GM19240 (cell line): ENCODE measurements at regions not wholly inside any gene's neighbourhood (a gene's known extent, or its start where the extent isn't known, plus 50 kb on each side); places are given as distances from the start of the nearest gene placed in this dataset.
"Not testable (repeated sequence)": the region's sequence is repeated elsewhere in the genome, so short reads cannot be mapped to it uniquely, and the experiment has no call there.

Experiments
- DNase-seq: peaks from one replicate; pipeline ENCODE4 v3.0.0; 2011; ENCODE audit warnings: low spot score; ENCODE audit not compliant: insufficient read length

DNA sequence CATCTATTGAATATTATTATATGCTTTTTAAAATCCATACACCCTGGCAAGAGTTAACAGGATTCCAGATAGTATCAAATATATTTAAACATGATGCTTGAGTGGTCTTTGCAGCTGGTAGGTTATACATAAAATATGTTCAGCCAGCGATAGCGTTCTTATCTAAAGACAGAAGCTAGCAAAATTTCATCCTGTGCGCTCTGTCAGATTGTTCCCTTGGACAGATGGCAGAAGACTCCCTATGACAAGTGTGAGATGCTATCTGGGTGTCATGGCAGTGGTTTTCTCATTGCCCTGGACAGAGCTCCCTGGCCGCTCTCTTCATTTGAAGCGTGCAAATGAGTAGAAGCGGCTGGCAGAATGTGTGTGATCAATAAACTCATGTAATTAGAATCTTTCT is 175.2 kb upstream of the SOX14 start:
- no peak for DNase-seq

DNA sequence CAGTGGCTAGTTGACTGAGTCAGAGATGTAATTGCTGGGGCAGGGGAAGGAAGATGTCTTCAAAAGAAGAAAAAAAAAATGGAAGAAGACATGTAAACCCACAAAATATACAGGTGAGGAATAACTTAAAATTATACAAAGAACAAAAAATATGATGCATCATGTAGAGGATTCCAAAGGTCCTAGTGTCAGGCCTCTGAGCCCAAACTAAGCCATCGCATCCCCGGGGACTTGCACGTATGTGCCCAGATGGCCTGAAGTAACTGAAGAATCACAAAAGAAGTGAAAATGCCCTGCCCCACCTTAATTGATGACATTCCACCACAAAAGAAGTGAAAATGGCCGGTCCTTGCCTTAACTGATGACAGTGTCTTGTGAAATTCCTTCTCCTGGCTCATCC is 168.7 kb upstream of the SOX14 start:
- DNase-seq, result not testable (repeated sequence)

DNA sequence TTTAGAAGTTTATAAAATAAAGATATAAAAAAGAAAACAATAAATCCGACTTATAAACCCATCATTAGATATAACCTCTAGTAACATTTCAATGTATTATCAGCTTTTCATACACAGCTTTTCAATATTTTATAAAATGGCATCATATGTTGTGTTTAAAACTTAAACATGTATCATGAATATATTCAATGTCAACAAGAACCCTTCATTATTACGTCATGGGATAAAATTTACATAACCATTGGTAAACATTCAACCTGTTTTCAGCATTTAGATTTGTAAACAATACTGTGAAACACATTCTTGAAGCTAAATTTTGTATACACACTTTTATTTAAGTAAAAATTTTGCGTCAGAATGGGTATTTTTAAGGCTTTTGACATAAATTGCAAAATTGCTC is 153.4 kb upstream of the SOX14 start:
- no peak for DNase-seq

DNA sequence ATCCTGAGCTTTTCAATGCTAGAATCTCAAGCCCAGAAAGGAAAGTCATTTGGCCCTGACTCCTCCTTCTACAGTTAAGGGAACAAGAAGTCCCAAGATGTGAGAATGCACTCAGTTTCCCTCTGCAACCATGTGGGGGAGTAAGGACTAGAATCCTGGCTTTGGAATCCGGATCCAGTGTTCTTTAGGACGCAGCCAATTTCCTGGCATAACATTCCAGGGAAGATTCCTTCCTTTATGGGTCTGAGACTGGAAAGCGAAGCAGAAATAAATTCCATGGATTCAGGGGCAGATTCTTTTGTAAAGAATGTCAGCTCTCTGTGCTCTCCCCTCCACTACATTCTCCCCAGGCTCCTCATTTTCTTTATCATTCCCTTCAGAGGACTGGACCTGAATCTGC is 151.8 kb upstream of the SOX14 start:
- DNase-seq, result no peak

DNA sequence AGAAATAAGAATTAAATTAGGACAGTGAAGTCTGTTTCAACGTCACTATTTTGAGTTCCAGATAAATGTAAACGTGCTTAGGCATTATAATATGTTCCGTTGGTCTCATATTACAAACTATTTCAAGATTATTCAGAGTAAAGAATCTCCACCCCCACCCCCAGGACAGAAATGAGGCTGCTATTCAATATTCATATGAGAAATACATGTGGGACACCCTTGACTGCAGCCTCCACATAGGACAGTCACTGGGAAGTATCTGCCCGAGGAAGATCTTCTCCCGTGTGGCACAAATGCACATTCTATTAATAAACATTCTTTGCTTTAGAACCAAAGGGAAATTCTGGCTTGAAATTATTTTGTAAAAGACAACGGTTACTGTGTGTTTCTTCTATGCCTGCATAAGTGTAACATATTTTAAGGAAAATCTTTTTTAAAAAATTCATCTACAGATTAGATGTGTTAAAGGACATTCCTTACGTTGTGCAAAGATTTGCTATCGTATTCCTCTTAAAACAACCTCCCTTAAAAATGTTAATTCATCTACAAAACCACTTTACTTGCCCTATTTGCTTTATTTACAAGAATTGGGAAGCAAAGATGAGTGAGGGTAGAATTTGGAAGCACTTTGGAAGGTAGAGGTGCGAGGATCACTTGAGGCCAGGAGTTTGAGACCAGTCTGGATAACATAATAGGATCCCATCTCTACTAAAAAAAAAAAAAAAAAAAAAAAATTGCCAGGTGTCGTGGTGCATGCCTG is 148.3 kb upstream of the SOX14 start:
- DNase-seq, result no peak

DNA sequence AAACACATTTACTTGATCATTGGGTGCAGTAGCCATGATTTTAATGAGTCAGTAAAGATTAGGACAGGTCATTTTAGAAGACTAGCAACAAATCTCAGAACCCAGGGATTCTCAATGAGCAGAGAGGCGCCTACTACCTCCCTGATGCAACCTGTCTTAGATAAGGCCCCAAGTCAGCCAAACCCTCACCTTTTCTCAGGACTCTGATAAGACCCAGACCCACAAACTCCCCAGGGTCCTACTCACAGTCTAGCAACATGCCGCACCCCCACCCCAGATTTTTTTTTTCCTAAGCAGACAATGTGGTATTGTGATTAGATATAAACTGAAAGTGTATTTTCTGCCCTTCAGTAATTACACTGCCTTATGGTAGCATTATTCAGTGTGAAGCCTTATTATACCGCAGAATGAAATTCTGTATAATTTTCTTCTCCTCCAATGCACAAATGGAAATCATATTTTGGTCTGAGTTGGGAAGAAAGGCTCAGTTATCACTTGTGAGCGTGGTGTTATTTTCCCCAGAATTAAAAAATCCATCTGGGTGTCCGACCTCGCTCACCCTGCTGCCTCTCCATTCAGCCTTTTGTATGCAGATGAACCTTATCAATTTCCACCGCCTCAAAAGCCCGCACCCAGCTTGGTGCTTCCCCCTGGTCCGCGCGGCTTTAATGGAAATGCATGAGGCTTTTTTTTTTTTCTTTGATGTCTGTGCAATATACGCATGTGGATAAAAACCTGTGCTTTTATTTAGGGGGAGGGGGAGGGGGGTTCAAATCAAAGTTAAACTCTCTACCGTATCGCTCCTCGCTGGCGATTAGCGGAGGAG is 122.0 kb upstream of the SOX14 start:
- DNase-seq, result no peak

DNA sequence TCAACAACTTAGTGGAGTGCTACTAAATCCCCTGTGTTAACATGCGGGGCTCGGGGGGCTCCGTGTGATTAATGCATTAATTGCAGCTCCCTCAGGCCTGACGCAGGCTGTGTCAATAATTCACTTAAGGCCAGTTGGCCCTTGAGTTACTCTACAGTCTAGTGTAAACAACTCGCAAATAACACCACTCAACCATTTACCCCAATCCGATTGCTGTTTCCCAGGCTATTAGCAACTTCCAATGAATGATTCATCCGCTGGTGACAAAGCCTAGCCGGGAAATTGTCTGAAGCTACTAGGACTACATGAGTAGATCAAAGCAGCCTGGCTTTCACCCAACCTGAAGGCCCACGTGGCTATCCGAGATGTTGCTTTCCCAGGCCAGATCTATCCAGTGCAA is 121.3 kb upstream of the SOX14 start:
- no peak for DNase-seq

DNA sequence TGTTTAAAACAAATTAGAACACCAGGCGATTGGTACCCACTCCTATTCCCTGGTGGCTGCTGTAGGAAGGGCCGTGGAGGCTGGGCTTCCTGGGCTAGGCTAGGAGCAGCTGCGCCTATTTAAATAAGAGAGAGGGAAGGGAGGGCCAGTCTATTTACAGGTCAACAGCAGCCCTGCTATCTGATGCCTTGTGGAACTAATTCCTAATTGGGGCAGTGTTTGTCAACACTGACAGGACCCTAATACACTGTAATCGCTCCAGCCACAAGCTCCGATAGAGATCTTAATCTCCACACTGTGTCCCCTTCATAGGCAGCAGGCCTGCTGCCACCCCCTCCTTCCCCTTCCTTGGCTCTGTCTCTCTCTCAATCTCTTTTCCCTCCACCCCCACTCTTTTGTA is 116.9 kb upstream of the SOX14 start:
- DNase-seq, result no peak

DNA sequence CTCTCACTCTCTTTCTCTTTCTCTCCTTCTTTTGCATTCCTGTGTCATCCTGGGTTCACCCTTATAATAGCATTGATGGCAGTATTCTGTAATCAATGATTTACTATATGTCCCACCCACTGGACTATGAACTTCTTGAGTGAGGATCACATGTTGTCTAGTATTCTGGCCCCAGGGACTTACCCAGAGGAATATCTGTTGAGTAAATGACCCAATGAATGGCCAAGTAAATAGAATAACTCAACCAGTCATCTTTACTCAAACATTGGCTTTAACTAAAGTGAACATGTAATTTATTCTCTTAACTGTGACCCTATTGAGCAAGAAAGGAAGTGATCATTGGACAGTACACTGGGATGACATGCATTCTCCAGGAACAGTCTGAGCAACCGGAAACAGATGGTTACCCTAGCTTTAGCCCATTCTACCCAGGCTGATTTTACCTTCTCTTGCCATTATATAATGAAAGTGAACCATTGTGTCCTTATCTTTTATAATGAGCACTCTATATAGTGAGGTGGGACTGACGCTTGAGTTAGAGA is 94.5 kb upstream of the SOX14 start:
- DNase-seq, result no peak

DNA sequence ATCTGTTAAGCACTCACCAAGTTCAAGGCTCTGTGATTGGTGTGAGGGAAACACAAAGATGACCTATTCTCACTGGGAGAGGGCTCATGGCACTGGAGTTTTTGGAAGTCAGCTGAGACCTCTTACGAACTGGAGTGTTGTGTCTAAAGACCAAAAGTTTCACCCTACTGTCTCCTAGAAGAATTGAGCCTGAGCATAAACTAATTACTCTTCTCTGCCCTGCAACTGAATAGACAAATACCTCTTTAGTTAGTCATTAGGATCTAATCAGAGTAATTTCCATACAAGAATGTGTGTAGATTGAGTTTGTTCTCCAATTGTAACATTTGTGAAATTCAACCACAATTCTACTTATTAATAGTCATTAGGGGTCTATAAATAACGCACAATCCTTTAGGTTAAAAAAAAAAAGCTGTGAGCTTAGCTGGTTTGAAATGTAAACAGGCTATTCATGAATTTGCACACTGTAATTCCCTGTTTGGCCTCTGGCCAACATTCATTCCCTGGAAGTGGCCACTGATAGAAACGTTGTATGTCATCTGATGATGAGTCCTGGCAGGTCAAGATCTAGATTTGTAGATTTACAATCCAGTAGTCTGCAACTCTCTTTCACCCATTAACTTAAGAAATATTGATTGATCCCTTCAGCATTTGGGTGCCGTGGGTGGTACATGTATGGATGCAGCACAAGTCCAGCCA is 76.8 kb upstream of the SOX14 start:
- DNase-seq, result no peak

DNA sequence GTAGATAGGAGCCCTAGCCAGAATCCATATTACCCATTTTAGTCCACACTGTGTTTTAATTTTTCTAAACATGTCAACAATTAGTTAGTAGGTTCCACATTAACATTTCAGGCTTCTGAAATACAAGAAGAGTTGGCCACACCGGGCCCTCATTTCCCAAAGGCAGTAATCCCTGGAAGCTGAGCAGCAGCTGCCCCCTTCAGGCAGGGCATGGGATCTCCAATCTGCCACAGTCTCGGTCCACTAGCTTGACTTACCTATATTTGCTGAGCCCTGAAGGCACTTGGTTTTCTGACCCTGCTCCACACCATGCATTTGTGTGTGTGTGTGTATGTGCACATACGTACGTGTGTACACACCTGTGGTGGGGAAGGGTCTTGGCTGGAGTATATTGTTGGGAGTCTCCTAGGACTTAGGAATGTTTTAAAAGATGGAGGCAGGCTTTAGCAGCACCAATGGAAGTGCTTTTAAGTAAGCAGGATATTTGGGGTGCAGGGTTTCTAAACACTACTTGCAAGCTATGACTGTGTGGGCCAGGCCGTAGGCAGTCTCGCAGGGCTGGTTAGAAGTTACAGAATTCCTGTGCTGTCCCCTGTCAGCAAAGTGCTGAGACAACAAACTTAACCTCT is 71.2 kb upstream of the SOX14 start:
- DNase-seq, result no peak

DNA sequence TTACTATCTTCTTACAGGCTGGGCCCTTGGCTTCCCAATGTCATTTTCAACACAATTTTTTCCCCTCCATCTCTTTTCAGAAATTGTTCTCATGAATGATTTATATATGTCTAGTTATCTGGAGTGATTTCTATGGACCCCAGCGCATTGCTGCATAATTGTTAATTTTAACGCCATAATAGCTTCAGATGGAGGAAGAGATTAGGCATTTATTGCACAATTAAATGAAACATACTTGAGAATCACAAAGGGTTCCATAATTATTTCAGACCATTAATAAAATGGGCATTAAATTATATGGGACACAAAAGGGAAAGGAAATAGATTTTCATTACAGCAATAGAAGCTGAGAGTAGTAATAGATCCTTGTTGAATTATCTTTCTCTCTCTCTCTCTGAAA is 70.3 kb upstream of the SOX14 start:
- no peak for DNase-seq

DNA sequence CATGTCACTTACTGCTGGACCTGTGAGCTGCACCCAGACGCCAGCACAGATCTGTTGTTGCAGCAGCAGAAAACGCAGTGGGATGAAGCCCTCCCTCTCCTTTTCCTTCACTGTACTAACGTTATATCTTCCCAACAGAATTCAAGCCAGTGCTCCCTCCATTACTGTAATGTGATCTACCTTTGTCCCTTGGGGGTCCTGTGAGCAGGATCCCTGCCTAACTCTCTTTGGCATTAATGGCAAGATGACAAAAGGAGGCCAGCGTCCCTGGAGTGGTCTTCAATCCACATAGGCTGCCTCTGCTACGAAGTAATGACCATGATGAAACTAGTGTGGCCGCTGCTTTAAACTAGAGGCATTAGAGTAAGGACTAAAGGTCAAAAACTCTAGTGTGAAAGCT is 69.3 kb upstream of the SOX14 start:
- DNase-seq, result no peak

DNA sequence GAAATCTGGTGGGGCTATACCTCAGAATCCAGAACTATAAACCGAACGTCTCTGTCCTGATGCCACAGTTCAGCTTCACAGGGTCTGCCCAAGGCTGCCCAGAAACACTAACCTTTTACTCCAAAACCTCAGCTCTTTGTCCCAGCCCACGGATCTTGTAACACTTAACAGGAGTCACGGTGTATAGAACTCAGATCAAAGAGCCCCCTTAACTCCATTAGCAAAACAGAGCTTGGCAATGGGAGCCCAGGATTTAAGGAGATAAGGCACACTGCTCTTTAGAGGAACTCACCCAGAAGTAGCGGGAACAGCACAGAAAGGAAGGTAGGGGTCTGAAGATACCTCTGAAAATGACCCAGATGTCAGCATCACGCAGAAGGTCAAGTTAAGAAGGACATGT is 68.8 kb upstream of the SOX14 start:
- DNase-seq, result no peak

DNA sequence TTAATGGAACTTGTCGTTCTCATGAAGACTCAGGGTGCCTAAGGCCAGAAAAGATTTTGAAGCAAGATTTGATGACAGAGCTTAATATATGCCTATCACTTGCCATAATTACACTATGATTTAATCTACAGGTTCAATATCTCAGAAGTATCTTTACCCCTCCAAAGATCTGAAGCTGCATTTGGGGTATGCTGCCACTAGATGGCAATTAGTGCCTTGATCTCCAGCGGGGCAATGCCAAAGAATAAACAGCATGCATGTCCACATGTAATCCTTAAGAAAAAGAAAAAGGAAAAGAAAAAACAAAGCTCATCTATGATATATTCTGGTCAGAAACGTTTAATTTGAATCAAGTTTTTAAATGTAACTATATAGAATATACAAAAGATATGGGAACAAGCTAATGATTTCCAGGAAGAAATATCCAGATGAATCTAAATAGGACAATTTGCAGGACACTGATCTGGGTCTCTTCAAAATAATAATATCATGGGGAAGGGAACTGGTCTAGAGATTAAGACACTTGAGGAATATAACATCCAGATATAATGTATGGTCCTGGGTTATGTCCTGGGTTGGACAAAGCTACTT is 55.0 kb upstream of the SOX14 start:
- DNase-seq, result no peak

DNA sequence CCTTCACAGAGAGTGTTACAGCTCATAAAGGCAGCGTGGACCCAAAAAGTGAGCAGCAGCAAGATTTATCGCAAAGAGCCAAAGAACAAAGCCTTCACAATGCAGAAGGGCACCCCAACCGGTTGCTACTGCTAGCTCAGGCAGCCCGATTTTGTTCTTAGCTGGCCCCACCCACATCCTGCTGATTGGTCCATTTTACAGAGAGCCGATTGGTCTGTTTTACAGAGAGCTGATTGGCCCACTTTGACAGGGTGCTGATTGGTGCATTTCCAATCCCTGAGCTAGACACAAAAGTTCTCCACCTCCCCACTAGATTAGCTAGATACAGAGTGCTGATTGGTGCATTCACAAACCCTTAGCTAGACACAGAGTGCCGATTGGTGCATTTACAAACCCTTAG is 50.1 kb upstream of the SOX14 start:
- DNase-seq, result not testable (repeated sequence)
